ENCODE measurements at regions not wholly inside any gene's neighbourhood (a gene's known extent, or its start where the extent isn't known, plus 50 kb on each side); places are given as distances from the start of the nearest gene placed in this dataset.

DNA sequence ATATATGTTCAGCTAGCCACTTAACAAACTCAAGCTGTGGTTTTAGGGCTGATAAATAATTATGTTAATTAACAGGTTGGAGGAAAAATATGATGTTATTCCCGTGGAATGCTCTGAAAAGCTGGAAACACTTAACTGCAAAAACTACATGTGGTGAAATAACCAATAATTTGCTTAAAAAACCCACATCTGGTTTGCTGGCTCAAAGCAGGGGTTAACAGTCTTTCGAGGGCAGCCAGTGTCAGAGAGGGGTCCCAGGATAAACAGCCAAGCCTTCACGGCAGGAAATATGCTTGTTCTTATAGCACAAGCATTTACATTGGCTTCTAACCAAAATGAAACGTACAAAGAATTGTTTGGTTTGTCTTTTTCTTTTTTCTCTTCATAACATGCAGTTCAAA, 254.0 kb upstream of the GAS1 start:
- H4K8ac ChIP-seq (ENCODE audit: extremely low read depth, insufficient read depth, low read length) = no peak overlapping the region
- H3K27ac ChIP-seq (ENCODE audit: low read depth, low read length) = no peak overlapping the region
- no peak overlapping the region for H2BK20ac ChIP-seq (ENCODE audit: low read length)
- no peak for FAIRE-seq
- H4K20me1 ChIP-seq (replicated peaks in 1 of 2; ENCODE audit: control insufficient read depth in 1 of 2, insufficient read depth in 2 of 2, low read length in 2 of 2) = no peaks in the 10 kb centered on the region
- ChIA-PET POLR2A (ENCODE audit: partially characterized antibody) (no interaction called here), CTCF (ENCODE audit: partially characterized antibody) (interaction anchor here (1.3 kb wide), 1 partner anchor 12 kb away, joined by 3 read pairs; no protein-coding TSS in a partner anchor)
- no peaks in the 10 kb centered on the region; a peak in 1 of 7 replicates for H3K27me3 ChIP-seq (replicated peaks in 1 of 4; ENCODE audit: control insufficient read depth in 3 of 4, extremely low read depth in 1 of 4, insufficient read depth in 3 of 4, low read length in 3 of 4)
- H2BK120ac ChIP-seq (replicated peaks; ENCODE audit: low read depth, low read length) = no peak overlapping the region
- no peak overlapping the region for H3K4me2 ChIP-seq (ENCODE audit: insufficient read depth in 1 of 2, low read depth in 2 of 2, low read length in 2 of 2)
- H3K9me3 ChIP-seq (ENCODE audit: insufficient read depth in 2 of 2, low read depth in 1 of 2, low read length in 1 of 2) = no peaks in the 10 kb centered on the region
- H2BK5ac ChIP-seq (ENCODE audit: low read depth, low read length) = no peak overlapping the region
- DNase-seq (ENCODE audit: low read depth in 1 of 2, low spot score in 2 of 2) = no peak
- H2BK15ac ChIP-seq (ENCODE audit: low read length) = no peak overlapping the region
- H3K4me3 ChIP-seq (ENCODE audit: extremely low read depth in 1 of 4, insufficient read depth in 2 of 4, low read depth in 3 of 4, low read length in 4 of 4) = no peak overlapping the region
- no peak overlapping the region for H3K23ac ChIP-seq (ENCODE audit: insufficient read length)
- WGBS, 2 experiments (ENCODE audit: extremely low coverage in 1 of 2, insufficient coverage in 1 of 2, insufficient read length in 1 of 2, insufficient replicate concordance in 2 of 2, low coverage in 1 of 2, low lambda C conversion rate in 2 of 2, missing lambda C conversion rate in 1 of 2) = 80% methylated on average over 4 of the region's 4 CpGs; no CpG with 5 or more reads in 1 of the 2 experiments
- H3K56ac ChIP-seq (replicated peaks; ENCODE audit: insufficient read length, low read depth, low read length) = no peak overlapping the region
- no peak overlapping the region for H2AFZ ChIP-seq (ENCODE audit: low read length)
- H3K9ac ChIP-seq (replicated peaks in 1 of 4; ENCODE audit: extremely low read depth in 1 of 4, low read depth in 3 of 4, low read length in 3 of 4) = no peak overlapping the region
- no peak overlapping the region for H2AK5ac ChIP-seq (ENCODE audit: low read depth, low read length)
- no peaks in the 10 kb centered on the region for H3K23me2 ChIP-seq (ENCODE audit: low read depth, low read length)
- H3K14ac ChIP-seq (ENCODE audit: insufficient read length) = no peak overlapping the region
- H3K4ac ChIP-seq (replicated peaks; ENCODE audit: insufficient read length, low read depth, low read length) = no peak overlapping the region
- H3K79me2 ChIP-seq (ENCODE audit: control insufficient read depth in 1 of 2, insufficient read depth in 2 of 2, low read length in 2 of 2) = no peaks in the 10 kb centered on the region
- H3K4me1 ChIP-seq (replicated peaks in 1 of 4; ENCODE audit: control insufficient read depth in 3 of 4, insufficient read depth in 4 of 4, low read length in 3 of 4) = peaks cover 0 to 1% (median 0%) of the 10 kb centered on the region in 4 experiments; a peak in 2 of 7 replicates
- H3K79me1 ChIP-seq (ENCODE audit: low read depth, low read length) = no peaks in the 10 kb centered on the region
- no peak overlapping the region for H2BK12ac ChIP-seq (ENCODE audit: low read depth, low read length)
- H3K18ac ChIP-seq (ENCODE audit: extremely low read depth, low read length) = no peak overlapping the region
- H4K5ac ChIP-seq (ENCODE audit: insufficient read length, low read depth, low read length) = no peak overlapping the region
- TF ChIP-seq POLR2A (IDR thresholded peaks at IDR 0.05; ENCODE audit: control extremely low read depth in 1 of 2, low read depth in 2 of 2, low read length in 2 of 2) (no peak), JUND (IDR thresholded peaks at IDR 0.05; ENCODE audit: low read length) (no peak), SP2 (IDR thresholded peaks at IDR 0.05; ENCODE audit: low read length) (no peak), EZH2 (IDR thresholded peaks at IDR 0.05; ENCODE audit: low read depth, low read length, severe bottlenecking) (no peak), CBX8 (IDR thresholded peaks at IDR 0.05; ENCODE audit: borderline replicate concordance, low read depth, low read length) (no peak), POU5F1 (IDR thresholded peaks at IDR 0.05; ENCODE audit: low read depth, low read length) (no peak), CTBP2 (IDR thresholded peaks at IDR 0.05; ENCODE audit: borderline replicate concordance, insufficient read depth, insufficient read length, low read length) (no peak), RXRA (IDR thresholded peaks at IDR 0.05; ENCODE audit: insufficient read depth, low read depth, low read length) (no peak), CBX5 (IDR thresholded peaks at IDR 0.05; ENCODE audit: low read depth, low read length) (no peak)
- H4K91ac ChIP-seq (replicated peaks; ENCODE audit: insufficient read length, low read length) = no peak overlapping the region
- no peaks in the 10 kb centered on the region for H3K36me3 ChIP-seq (ENCODE audit: control insufficient read depth in 2 of 4, insufficient read depth in 4 of 4, low read length in 3 of 4)
